Stimulated activated naive CD8-positive, alpha-beta T cell treated with anti-CD3 and anti-CD28 coated beads, Interleukin-15, Interleukin-2, amounts not matched to agents 100 ng/mL and 50 ng/mL, for 24 hours (primary cell): ENCODE measurements at regions not wholly inside any gene's neighbourhood (a gene's known extent, or its start where the extent isn't known, plus 50 kb on each side); places are given as distances from the start of the nearest gene placed in this dataset.
"Not testable (repeated sequence)": the region's sequence is repeated elsewhere in the genome, so short reads cannot be mapped to it uniquely, and the experiment has no call there.

Experiments used
- H3K27ac Mint-ChIP-seq: one replicate; pipeline ENCODE4 v1.8.0; 2021; ENCODE audit warnings: mild to moderate bottlenecking, mixed read lengths
- H3K27me3 Mint-ChIP-seq: one replicate; pipeline ENCODE4 v1.8.0; 2021; ENCODE audit warnings: mixed read lengths
- H3K36me3 Mint-ChIP-seq: one replicate; pipeline ENCODE4 v1.8.0; 2021; ENCODE audit warnings: low read depth, mixed read lengths
- H3K4me1 Mint-ChIP-seq: one replicate; pipeline ENCODE4 v1.8.0; 2021; ENCODE audit warnings: low read depth, mixed read lengths
- H3K4me3 Mint-ChIP-seq: one replicate; pipeline ENCODE4 v1.8.0; 2021; ENCODE audit warnings: mild to moderate bottlenecking, mixed read lengths
- H3K9me3 Mint-ChIP-seq: one replicate; pipeline ENCODE4 v1.8.0; 2021; ENCODE audit warnings: mixed read lengths

GRCh38 chr5:117318528-117318927, 743.9 kb upstream of the SEMA6A start:
- Mint-ChIP-seq H3K27me3 (no peaks in the 10 kb centered on the region), H3K4me1 (no peaks in the 10 kb centered on the region), H3K36me3 (no peaks in the 10 kb centered on the region), H3K27ac (no peak overlapping the region), H3K9me3 (peaks cover 4% of the 10 kb centered on the region), H3K4me3 (no peak overlapping the region)

GRCh38 chr5:117315170-117315569, 740.5 kb upstream of the SEMA6A start:
- Mint-ChIP-seq H3K27ac (no peak overlapping the region), H3K4me1 (no peaks in the 10 kb centered on the region), H3K4me3 (no peak overlapping the region), H3K9me3 (peaks cover 4% of the 10 kb centered on the region), H3K36me3 (no peaks in the 10 kb centered on the region), H3K27me3 (no peaks in the 10 kb centered on the region)

GRCh38 chr5:117304512-117305107, 730.0 kb upstream of the SEMA6A start:
- H3K27ac Mint-ChIP-seq, H3K9me3 Mint-ChIP-seq, H3K4me3 Mint-ChIP-seq, H3K36me3 Mint-ChIP-seq, H3K27me3 Mint-ChIP-seq, H3K4me1 Mint-ChIP-seq: not testable (repeated sequence)

- H3K36me3 Mint-ChIP-seq: no peaks in the 10 kb centered on the region
- H3K4me1 Mint-ChIP-seq: no peaks in the 10 kb centered on the region
- no peak overlapping the region for H3K27ac Mint-ChIP-seq
- no peaks in the 10 kb centered on the region for H3K27me3 Mint-ChIP-seq
- no peaks in the 10 kb centered on the region for H3K9me3 Mint-ChIP-seq
- no peak overlapping the region for H3K4me3 Mint-ChIP-seq
Measured at GRCh38 chr5:117302949-117303348, 728.3 kb upstream of the SEMA6A start.

- H3K4me3 Mint-ChIP-seq: no peak overlapping the region
- H3K27me3 Mint-ChIP-seq: no peaks in the 10 kb centered on the region
- H3K27ac Mint-ChIP-seq: no peak overlapping the region
- no peaks in the 10 kb centered on the region for H3K9me3 Mint-ChIP-seq
- no peaks in the 10 kb centered on the region for H3K36me3 Mint-ChIP-seq
- no peaks in the 10 kb centered on the region for H3K4me1 Mint-ChIP-seq
Measured at GRCh38 chr5:117302473-117302872, 727.9 kb upstream of the SEMA6A start.

GRCh38 chr5:117299936-117300328, 725.3 kb upstream of the SEMA6A start:
- Mint-ChIP-seq H3K9me3 (peaks cover 11% of the 10 kb centered on the region), H3K4me3 (no peak overlapping the region), H3K4me1 (no peaks in the 10 kb centered on the region), H3K36me3 (no peaks in the 10 kb centered on the region), H3K27me3 (no peaks in the 10 kb centered on the region), H3K27ac (no peak overlapping the region)

GRCh38 chr5:117299224-117299935, 724.8 kb upstream of the SEMA6A start:
- H3K27ac Mint-ChIP-seq: no peak overlapping the region
- H3K36me3 Mint-ChIP-seq: no peaks in the 10 kb centered on the region
- peaks cover 13% of the 10 kb centered on the region for H3K9me3 Mint-ChIP-seq
- H3K4me1 Mint-ChIP-seq: no peaks in the 10 kb centered on the region
- no peak overlapping the region for H3K4me3 Mint-ChIP-seq
- no peaks in the 10 kb centered on the region for H3K27me3 Mint-ChIP-seq

GRCh38 chr5:117296872-117297271, 722.2 kb upstream of the SEMA6A start:
- Mint-ChIP-seq H3K9me3 (peaks cover 13% of the 10 kb centered on the region), H3K27me3 (no peaks in the 10 kb centered on the region), H3K27ac (no peak overlapping the region), H3K4me3 (no peak overlapping the region), H3K36me3 (no peaks in the 10 kb centered on the region), H3K4me1 (no peaks in the 10 kb centered on the region)

GRCh38 chr5:117295941-117296340, 721.3 kb upstream of the SEMA6A start:
- Mint-ChIP-seq H3K27me3 (no peaks in the 10 kb centered on the region), H3K36me3 (no peaks in the 10 kb centered on the region), H3K9me3 (peaks cover 13% of the 10 kb centered on the region), H3K4me1 (no peaks in the 10 kb centered on the region), H3K4me3 (no peak overlapping the region), H3K27ac (no peak overlapping the region)

GRCh38 chr5:117286813-117287212, 712.2 kb upstream of the SEMA6A start:
- H3K27ac Mint-ChIP-seq: no peak overlapping the region
- H3K36me3 Mint-ChIP-seq: no peaks in the 10 kb centered on the region
- no peaks in the 10 kb centered on the region for H3K27me3 Mint-ChIP-seq
- H3K4me1 Mint-ChIP-seq: no peaks in the 10 kb centered on the region
- no peak overlapping the region for H3K4me3 Mint-ChIP-seq
- H3K9me3 Mint-ChIP-seq: no peaks in the 10 kb centered on the region

GRCh38 chr5:117271656-117272055, 697.0 kb upstream of the SEMA6A start:
- no peak overlapping the region for H3K4me3 Mint-ChIP-seq
- no peaks in the 10 kb centered on the region for H3K27me3 Mint-ChIP-seq
- H3K27ac Mint-ChIP-seq: no peak overlapping the region
- no peaks in the 10 kb centered on the region for H3K36me3 Mint-ChIP-seq
- H3K4me1 Mint-ChIP-seq: no peaks in the 10 kb centered on the region
- H3K9me3 Mint-ChIP-seq: peaks cover 6% of the 10 kb centered on the region

GRCh38 chr5:117266280-117266679, 691.7 kb upstream of the SEMA6A start:
- Mint-ChIP-seq H3K9me3 (peaks cover 14% of the 10 kb centered on the region), H3K27ac (no peak overlapping the region), H3K4me3 (no peak overlapping the region), H3K4me1 (no peaks in the 10 kb centered on the region), H3K36me3 (no peaks in the 10 kb centered on the region), H3K27me3 (no peaks in the 10 kb centered on the region)

GRCh38 chr5:117263231-117263630, 688.6 kb upstream of the SEMA6A start:
- peaks cover 14% of the 10 kb centered on the region for H3K9me3 Mint-ChIP-seq
- H3K27me3 Mint-ChIP-seq: no peaks in the 10 kb centered on the region
- no peak overlapping the region for H3K4me3 Mint-ChIP-seq
- H3K27ac Mint-ChIP-seq: no peak overlapping the region
- no peaks in the 10 kb centered on the region for H3K36me3 Mint-ChIP-seq
- no peaks in the 10 kb centered on the region for H3K4me1 Mint-ChIP-seq

GRCh38 chr5:117262572-117263131, 688.0 kb upstream of the SEMA6A start:
- no peaks in the 10 kb centered on the region for H3K4me1 Mint-ChIP-seq
- no peak overlapping the region for H3K4me3 Mint-ChIP-seq
- H3K27ac Mint-ChIP-seq: no peak overlapping the region

GRCh38 chr5:117261948-117262571, 687.4 kb upstream of the SEMA6A start:
- Mint-ChIP-seq H3K36me3 (no peaks in the 10 kb centered on the region), H3K4me3 (no peak overlapping the region), H3K27me3 (no peaks in the 10 kb centered on the region), H3K27ac (no peak overlapping the region), H3K4me1 (no peaks in the 10 kb centered on the region), H3K9me3 (peaks cover 14% of the 10 kb centered on the region)

More at GRCh38 chr5:117262572-117263131, 688.0 kb upstream of the SEMA6A start:
- Mint-ChIP-seq H3K9me3 (peaks cover 14% of the 10 kb centered on the region), H3K36me3 (no peaks in the 10 kb centered on the region), H3K27me3 (no peaks in the 10 kb centered on the region)
